GM12875 (cell line): ENCODE measurements at regions not wholly inside any gene's neighbourhood (a gene's known extent, or its start where the extent isn't known, plus 50 kb on each side); places are given as distances from the start of the nearest gene placed in this dataset.

ENCODE experiments used
- H3K4me3 ChIP-seq: one replicate; pipeline ENCODE4 v1.5.1; 2011; ENCODE audit warnings: low read depth, low read length, control low read depth
- CTCF ChIP-seq: IDR thresholded peaks from 2 replicates; pipeline ENCODE4 v1.5.1; 2011; ENCODE audit warnings: low read depth, mild to moderate bottlenecking, control low read depth, inconsistent platforms, low read length, moderate library complexity, borderline replicate concordance; ENCODE audit not compliant: insufficient read depth

GRCh38 chr17:77735566-77736198, 222.8 kb upstream of the TNRC6C start:
- H3K4me3 ChIP-seq, result no peak overlapping the region
- no peak for TF ChIP-seq CTCF

GRCh38 chr17:77736199-77736585, 222.3 kb upstream of the TNRC6C start:
- no peak overlapping the region for H3K4me3 ChIP-seq
- no peak for TF ChIP-seq CTCF

- H3K4me3 ChIP-seq, result no peak overlapping the region
- TF ChIP-seq CTCF, result no peak
Observed at GRCh38 chr17:77736721-77737120, 221.8 kb upstream of the TNRC6C start.

GRCh38 chr17:77737442-77738265, 220.8 kb upstream of the TNRC6C start:
- H3K4me3 ChIP-seq, result no peak overlapping the region
- no peak for TF ChIP-seq CTCF

GRCh38 chr17:77738751-77739531, 219.6 kb upstream of the TNRC6C start:
- H3K4me3 ChIP-seq, result no peak overlapping the region
- TF ChIP-seq CTCF, result no peak

- no peak for TF ChIP-seq CTCF
- no peak overlapping the region for H3K4me3 ChIP-seq
Observed at GRCh38 chr17:77740481-77740880, 218.0 kb upstream of the TNRC6C start.
